ENCODE measurements at regions not wholly inside any gene's neighbourhood (a gene's known extent, or its start where the extent isn't known, plus 50 kb on each side); places are given as distances from the start of the nearest gene placed in this dataset.

DNA sequence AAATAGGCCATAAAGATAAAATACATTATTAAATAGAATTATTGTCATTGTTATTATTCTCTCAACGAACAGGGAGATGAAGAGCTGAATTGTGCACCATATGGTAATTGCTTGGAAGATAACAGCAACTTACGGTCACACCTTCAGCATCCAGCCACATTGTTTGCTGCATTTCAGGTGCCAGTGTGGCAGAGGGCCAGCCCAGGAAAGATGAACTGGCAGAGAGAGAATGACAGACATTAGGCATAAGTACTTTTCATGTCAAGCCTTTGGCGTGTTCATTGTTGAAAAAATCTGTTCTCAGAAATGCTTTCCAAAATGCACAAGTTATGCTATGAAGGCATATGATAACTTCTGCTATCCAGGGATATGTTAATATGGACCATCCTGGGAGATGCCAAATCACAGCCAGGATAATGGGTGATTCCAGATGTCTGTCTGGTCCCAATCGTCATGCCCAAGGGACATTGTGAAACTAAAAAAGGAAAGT, 748.6 kb upstream of the PIK3C3 start:
- no peak for DNase-seq

DNA sequence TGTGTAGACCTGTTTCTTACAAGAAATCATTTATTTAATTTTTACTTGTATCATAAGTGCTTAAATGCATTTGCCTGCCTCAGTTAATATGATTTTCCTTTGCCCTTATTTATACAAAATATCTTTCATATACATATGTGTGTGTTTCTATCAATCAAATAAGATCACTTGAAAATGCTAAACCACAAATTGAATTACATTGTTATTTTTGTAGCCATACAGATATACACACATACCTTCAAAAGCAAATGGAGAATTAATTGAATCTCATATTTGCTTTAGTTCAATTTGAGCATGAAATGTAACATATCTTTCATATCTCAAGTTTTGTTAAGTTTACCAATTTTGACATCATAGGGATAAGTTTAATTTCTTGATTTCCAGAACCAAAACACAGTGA, 755.8 kb upstream of the PIK3C3 start:
- no peak for DNase-seq

GRCh38 chr18:41197967-41198366, 757.1 kb upstream of the PIK3C3 start:
- no peak for DNase-seq

DNA sequence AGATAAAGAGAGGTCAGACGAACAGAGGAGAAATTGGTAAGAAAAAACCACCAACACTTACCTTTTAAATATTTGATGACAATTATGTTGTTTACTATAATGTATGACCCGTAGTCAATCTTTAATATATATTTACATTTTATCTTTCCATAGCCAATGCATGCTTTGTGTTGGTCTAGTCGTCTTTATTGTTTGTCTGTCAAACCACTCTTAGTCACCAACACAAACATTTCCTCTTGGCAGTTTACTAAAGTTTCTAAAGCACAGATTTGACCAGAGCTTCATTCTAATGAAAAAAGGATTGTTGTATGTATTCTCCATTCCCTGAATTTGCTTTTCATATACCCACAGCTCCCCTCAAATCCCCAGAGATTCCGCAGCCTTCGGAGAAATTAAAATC, 784.7 kb upstream of the PIK3C3 start:
- DNase-seq = no peak

DNA sequence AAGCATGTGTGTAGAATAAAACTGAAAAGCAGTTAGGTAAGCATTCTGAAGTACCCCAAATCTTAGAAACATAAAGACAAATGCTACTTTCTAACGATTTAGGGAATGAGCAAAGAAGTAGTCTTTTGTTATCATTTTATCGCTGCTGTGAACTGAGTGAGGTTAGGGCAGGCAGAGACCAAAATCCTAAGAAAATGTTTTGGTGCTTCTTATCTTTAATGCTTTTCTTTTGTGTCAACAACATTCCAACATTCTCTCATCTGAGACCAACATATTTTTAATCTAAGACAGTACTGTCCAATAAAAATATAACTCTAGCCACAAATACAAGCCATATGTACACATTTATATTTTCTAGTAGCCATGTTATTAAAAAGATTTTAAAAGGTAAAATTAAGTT, 789.4 kb upstream of the PIK3C3 start:
- DNase-seq = no peak

DNA sequence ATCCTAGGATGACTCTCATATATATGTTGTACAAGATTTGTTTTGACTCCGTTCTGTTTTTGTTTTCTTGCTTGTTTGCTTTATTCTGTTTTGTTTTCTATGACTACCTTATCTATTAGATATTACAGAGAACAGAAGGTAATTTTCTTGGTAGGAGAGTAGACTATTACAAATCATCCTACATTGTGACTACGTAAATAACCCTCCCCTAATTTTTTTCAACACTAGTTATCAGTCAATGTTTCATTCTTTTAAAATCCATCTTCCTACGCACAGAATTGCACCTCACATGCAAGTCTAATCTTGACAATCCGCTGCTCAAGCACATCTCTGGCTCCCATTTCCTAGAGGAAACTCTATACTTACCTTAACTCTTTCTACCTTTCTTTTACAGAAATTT, 792.3 kb upstream of the PIK3C3 start:
- no peak for DNase-seq

DNA sequence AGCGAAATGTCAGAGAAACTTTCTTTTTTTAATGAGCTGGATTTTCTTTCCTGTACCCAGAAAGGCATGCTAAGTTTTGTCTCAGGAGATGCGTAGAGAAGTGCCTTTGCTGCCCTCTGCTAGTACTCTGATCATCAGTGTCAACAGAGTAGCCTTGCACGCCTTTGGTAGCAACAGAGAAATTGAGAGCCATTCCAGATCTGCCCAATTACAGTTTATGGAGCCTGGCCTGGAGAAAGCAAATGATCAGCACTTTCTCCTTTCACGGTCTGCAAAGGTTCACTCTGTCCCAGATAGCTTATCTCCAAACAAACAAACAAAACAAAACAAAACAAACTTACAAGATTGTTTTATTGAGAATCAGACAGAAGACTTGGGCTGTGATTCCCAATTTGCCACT, 792.8 kb upstream of the PIK3C3 start:
- DNase-seq = no peak

- no peak for DNase-seq
Measured at GRCh38 chr18:41155910-41156851, 798.9 kb upstream of the PIK3C3 start.

DNA sequence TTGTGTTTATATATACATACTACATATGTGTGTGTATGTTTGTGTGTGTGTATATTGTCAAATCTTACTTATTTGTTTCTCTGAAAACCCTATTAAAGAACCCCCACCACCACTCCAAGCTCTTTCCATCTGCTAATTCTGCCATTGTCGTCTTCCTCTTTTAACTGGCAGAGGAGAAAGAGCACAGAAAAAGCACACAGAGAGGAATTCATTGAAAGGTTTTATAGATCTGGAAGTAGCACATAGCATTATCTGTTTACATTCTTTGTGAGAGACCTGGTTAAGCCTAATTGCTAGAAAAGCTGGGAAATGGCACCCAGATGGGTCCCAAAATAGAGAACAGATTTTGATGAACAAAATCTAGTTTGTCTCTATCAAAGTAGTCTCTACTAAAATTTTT, 800.0 kb upstream of the PIK3C3 start:
- DNase-seq = no peak

DNA sequence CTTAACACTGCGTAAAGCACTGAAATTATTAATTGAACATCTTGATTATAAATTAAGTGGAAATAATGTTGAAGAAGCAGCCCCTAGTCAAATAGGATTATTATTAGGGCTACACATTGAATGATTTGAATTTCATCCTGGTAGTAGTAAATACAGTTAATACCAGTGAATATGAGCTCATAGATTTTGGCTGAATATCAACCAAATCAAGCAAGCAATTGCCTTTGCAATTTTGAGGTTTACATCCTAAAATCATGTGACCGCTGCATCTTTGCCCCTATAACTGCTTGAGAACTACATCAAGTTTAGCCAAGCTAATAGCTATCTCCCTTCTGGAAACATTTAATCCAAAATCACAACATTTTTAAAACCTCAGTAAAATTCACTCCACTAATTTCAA, 801.2 kb upstream of the PIK3C3 start:
- no peak for DNase-seq

- DNase-seq = no peak
Measured at GRCh38 chr18:41150316-41150715, 804.7 kb upstream of the PIK3C3 start.

DNA sequence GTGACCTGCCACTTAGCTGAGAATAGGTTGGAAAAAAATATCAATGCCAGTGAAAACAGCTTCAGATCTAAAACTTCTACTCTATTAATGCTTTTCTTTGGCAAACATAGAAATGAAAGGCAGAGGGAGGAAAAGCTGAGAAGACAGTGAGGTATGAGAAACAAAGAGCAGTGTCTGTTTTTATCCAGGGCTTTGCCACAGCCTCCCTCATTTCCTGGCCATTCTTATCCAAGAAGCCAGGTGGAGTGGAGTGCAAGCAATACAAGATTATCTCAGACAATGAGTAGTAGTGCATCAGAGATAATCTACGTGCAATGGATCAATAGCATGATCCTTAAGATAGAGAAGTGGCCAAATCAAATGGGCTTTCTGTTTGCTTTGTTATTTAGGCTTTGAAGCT, 808.7 kb upstream of the PIK3C3 start:
- no peak for DNase-seq

- DNase-seq = no peak
Measured at GRCh38 chr18:41145516-41145915, 809.5 kb upstream of the PIK3C3 start.

DNA sequence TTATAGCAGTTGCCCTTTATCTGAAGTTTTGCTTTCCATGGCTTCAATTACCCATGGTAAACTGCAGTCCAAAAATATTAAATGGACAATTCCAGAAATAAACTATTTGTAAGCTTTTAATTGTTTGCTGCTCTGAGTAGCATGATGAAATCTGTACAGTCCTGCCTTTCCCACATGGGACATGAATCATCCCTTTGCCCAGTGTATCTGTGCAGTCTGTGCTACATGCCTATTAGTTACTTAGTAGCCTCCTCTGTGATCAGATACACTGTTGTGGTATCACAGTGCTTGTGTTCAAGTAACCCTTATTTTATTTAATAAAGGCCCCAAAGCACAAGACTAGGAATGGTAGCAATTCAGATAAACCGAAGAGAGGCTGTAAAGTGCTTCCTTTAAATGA, 810.6 kb upstream of the PIK3C3 start:
- no peak for DNase-seq

GRCh38 chr18:41140506-41140905, 814.5 kb upstream of the PIK3C3 start:
- no peak for DNase-seq

DNA sequence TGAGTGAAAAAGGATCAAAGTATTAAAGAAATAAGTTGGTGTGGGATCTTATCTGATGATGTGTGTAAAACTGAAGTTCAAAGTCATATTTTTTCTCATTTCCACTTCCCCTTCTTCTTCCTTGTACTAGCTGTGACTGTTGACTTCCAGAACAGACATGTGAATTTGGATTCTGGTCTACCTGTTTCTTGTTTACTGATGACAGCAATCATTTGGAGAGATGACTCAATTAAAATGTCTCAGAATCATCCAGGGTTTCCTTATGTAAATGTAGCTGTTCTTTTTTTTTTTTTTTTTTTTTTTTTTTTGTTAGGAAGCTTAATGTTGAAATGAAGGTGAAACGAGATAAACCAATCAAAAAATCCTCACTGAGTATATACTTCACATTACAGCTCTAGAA, 819.9 kb upstream of the PIK3C3 start:
- DNase-seq = no peak

GRCh38 chr18:41134426-41134825, 820.6 kb upstream of the PIK3C3 start:
- no peak for DNase-seq

DNA sequence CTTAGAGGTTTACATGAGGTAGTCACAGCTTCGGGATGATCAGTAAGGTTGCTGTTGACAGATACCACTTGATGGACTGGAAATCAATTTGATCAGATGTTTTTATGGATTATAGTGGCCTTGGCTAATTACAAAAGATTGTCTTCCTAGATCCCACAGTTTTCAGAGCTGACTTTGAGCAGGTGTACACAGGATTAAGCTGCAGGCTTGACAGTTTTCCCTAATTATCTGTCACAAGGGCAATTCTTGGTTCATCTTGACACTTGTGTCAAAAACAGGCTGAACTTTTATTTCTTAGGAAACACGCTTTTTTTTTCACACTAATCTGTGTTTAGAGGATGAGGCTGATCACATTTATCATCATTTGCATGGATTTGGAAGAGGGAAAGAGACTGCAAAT, 824.0 kb upstream of the PIK3C3 start:
- DNase-seq = no peak

GRCh38 chr18:41128545-41128944, 826.5 kb upstream of the PIK3C3 start:
- DNase-seq = no peak

- DNase-seq = no peak
Measured at GRCh38 chr18:41128126-41128525, 826.9 kb upstream of the PIK3C3 start.

DNA sequence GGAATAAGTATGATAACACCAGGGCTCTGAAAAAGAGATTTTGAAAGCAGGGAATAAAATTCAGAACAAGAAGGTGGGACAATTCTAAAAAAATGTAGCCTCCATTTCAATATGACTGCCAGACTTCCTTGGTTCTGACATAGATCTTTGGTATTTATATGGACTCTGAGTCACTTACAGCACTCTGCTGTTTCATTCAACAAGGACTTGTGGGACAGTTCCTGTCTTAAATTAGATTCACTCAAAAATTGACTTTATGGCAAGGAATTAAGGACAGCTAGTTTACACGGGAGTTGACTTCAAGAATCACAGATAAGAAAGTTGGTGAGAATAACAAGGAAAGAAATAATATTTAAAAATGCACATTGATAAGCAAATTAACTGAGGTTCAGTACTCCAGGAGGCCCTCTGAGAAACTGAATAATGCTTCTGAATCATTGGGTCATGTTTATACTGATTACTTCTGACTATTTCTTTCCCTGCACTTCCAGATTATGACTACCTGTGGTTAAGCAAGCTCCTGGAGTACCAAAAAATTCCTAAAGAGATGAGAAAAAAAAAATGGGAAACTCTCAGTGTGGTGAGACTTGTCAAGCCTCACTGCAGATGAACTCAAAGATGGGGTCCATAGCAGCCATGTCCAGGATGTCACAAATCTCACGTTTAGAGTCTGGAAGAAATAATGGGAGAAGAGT, 828.3 kb upstream of the PIK3C3 start:
- DNase-seq = no peak

DNA sequence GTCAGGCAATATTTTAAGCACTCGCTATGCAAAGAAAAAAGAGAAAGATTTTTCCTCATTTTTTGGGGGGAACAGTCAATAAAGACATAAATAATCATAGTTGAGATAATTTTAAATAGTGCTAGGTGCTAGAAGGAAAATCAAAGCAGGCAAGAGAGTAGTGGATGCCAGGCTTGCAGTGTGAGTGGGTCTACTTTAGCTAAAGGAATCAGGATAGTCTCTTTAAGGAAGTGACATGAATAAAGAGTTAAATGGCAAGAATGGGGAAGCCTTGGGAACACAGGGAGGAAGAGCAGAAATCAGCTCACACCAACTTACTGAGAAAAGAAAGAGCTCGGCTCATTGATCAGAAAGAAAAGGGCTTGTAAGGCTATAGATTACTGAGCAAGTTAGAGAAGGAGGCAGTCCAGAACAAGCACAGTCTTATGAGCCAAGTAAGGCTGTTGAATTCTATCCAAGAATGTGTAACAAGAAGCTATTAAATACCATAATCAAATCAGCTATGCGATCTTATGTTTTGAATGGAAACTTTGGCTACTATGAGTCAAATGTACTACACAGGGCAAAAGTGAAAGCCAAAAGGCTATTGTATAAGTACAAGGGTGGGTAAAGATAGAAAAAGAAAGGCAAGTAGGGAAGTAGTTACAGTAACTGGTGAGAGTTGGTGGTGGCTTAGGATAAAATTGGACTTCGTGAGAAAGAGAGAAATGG, 833.8 kb upstream of the PIK3C3 start:
- no peak for DNase-seq

GRCh38 chr18:41119031-41119430, 836.0 kb upstream of the PIK3C3 start:
- DNase-seq = no peak

Data from T-helper 9 cell (primary cell).